WTC11 (cell line): ENCODE measurements at regions not wholly inside any gene's neighbourhood (a gene's known extent, or its start where the extent isn't known, plus 50 kb on each side); places are given as distances from the start of the nearest gene placed in this dataset.

Experiments
- CREB1 ChIP-seq: sonication (generic); formaldehyde crosslinking; IDR thresholded peaks from 2 replicates; pipeline ENCODE4 v1.8.0; 2023; ENCODE audit warnings: mild to moderate bottlenecking, missing genetic modification reagents
- CTCF ChIP-seq: fragments of 200-600 bp; IDR thresholded peaks from 2 replicates; pipeline ENCODE4 v1.8.0; 2022; ENCODE audit warnings: antibody characterized with exemption
- ESRRA ChIP-seq: sonication (generic); formaldehyde crosslinking; IDR thresholded peaks from 2 replicates; pipeline ENCODE4 v1.8.1; 2022; ENCODE audit warnings: mild to moderate bottlenecking, missing genetic modification reagents, borderline replicate concordance
- FOXK1 ChIP-seq: sonication (generic); formaldehyde crosslinking; IDR thresholded peaks from 2 replicates; pipeline ENCODE4 v1.8.0; 2022; ENCODE audit warnings: mild to moderate bottlenecking, moderate library complexity, missing genetic modification reagents
- FOXP4 ChIP-seq: sonication (generic); formaldehyde crosslinking; IDR thresholded peaks from 2 replicates; pipeline ENCODE4 v1.8.0; 2022; ENCODE audit warnings: mild to moderate bottlenecking, missing genetic modification reagents
- IRF2 ChIP-seq: sonication (generic); formaldehyde crosslinking; IDR thresholded peaks from 2 replicates; pipeline ENCODE4 v1.8.0; 2022; ENCODE audit warnings: low read depth, missing genetic modification reagents, borderline replicate concordance
- USF1 ChIP-seq: sonication (generic); formaldehyde crosslinking; IDR thresholded peaks from 2 replicates; pipeline ENCODE4 v1.8.0; 2022; ENCODE audit warnings: mild to moderate bottlenecking, missing genetic modification reagents

- TF ChIP-seq CREB1 (CRISPR knock-in tag) = no peak
- TF ChIP-seq CTCF = no peak
- TF ChIP-seq IRF2 = no peak
- TF ChIP-seq USF1 (CRISPR knock-in tag) = no peak
- TF ChIP-seq FOXP4 (CRISPR knock-in tag) = no peak
- no peak for TF ChIP-seq FOXK1 (CRISPR knock-in tag)
- TF ChIP-seq ESRRA = no peak
These were observed 214.5 kb downstream of the SNRPN start for GRCh38 chr15:25169318-25169717.
